ENCODE measurements at regions not wholly inside any gene's neighbourhood (a gene's known extent, or its start where the extent isn't known, plus 50 kb on each side); places are given as distances from the start of the nearest gene placed in this dataset.

DNA sequence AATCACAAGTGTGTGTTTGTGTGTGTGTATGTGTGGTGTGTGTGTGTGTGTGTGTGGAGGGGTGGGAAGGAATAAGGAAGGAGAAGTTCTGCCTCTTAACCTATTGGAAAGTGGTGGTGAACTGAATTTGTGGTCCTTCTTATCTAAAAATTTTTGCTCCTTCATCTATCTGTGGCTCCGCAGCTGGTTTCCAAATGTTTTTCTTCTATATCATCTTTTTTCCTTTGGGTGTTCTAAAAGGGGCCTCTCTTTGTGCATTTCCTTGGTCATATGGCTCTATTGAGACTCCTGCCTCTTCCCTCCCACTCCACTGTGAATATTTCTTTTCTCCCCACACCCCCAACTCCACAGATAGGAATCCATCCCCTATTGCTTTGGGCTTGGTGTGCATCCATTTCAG, 254.9 kb upstream of the CWC22 start:
- no peak overlapping the region for H3K27ac ChIP-seq (ENCODE audit: low read depth, low read length)
- no peaks in the 10 kb centered on the region for H3K36me3 ChIP-seq (ENCODE audit: low read length)
- H3K27me3 ChIP-seq (ENCODE audit: low read length), result no peaks in the 10 kb centered on the region
- H3K9ac ChIP-seq (ENCODE audit: low read length), result no peak overlapping the region
- no peak overlapping the region for H3K4me3 ChIP-seq (ENCODE audit: insufficient read depth, low read length, poor library complexity, severe bottlenecking)
- no peaks in the 10 kb centered on the region for H3F3A ChIP-seq (ENCODE audit: insufficient read depth)
- H3K9me3 ChIP-seq (ENCODE audit: insufficient read depth, low read length), result no peaks in the 10 kb centered on the region
- H2AFZ ChIP-seq (ENCODE audit: low read depth, low read length, severe bottlenecking), result no peak overlapping the region
- H3K4me2 ChIP-seq (ENCODE audit: low read depth, low read length, poor library complexity, severe bottlenecking), result no peak overlapping the region
- no peaks in the 10 kb centered on the region for H3K79me2 ChIP-seq (ENCODE audit: insufficient read depth, low read length)
- TF ChIP-seq, protein P1, sequence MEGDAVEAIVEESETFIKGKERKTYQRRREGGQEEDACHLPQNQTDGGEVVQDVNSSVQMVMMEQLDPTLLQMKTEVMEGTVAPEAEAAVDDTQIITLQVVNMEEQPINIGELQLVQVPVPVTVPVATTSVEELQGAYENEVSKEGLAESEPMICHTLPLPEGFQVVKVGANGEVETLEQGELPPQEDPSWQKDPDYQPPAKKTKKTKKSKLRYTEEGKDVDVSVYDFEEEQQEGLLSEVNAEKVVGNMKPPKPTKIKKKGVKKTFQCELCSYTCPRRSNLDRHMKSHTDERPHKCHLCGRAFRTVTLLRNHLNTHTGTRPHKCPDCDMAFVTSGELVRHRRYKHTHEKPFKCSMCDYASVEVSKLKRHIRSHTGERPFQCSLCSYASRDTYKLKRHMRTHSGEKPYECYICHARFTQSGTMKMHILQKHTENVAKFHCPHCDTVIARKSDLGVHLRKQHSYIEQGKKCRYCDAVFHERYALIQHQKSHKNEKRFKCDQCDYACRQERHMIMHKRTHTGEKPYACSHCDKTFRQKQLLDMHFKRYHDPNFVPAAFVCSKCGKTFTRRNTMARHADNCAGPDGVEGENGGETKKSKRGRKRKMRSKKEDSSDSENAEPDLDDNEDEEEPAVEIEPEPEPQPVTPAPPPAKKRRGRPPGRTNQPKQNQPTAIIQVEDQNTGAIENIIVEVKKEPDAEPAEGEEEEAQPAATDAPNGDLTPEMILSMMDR (IDR thresholded peaks at IDR 0.05; ENCODE audit: insufficient read depth, low read length, poor library complexity, severe bottlenecking), result no peak
- no peak for TF ChIP-seq EZH2phosphoT487 (conservative IDR thresholded peaks at IDR 0.05; ENCODE audit: low read length)
- H4K20me1 ChIP-seq (ENCODE audit: low read depth, low read length), result no peaks in the 10 kb centered on the region
- H3K9me2 ChIP-seq (replicated peaks; ENCODE audit: insufficient read depth, low read length), result no peaks in the 10 kb centered on the region

DNA sequence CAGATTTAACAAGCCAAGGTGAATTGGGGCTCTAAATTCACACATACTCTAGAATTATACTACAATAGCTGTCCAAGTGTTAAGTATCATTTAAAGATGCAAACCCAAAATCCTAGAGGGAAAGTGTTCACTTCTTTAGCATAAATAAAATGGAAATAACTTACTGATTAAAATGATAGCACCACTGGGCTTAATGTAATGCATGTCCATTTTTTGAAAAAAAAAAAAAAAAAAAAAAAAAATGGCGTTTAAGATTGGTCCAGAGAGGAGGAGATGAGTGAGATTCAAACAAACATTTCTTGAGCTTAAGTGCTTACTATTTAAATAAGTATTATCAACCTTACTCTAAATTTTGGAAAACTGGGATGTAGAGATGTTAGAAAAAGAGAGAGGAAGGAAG, 251.5 kb upstream of the CWC22 start:
- H3K9ac ChIP-seq (ENCODE audit: low read length), result no peak overlapping the region
- no peak overlapping the region for H3K27ac ChIP-seq (ENCODE audit: low read depth, low read length)
- H3K4me2 ChIP-seq (ENCODE audit: low read depth, low read length, poor library complexity, severe bottlenecking), result no peak overlapping the region
- H2AFZ ChIP-seq (ENCODE audit: low read depth, low read length, severe bottlenecking), result no peak overlapping the region
- H3K36me3 ChIP-seq (ENCODE audit: low read length), result no peaks in the 10 kb centered on the region
- H3K9me3 ChIP-seq (ENCODE audit: insufficient read depth, low read length), result no peaks in the 10 kb centered on the region
- no peaks in the 10 kb centered on the region for H3F3A ChIP-seq (ENCODE audit: insufficient read depth)
- H3K27me3 ChIP-seq (ENCODE audit: low read length), result no peaks in the 10 kb centered on the region
- H3K9me2 ChIP-seq (replicated peaks; ENCODE audit: insufficient read depth, low read length), result no peaks in the 10 kb centered on the region
- no peak for TF ChIP-seq EZH2phosphoT487 (conservative IDR thresholded peaks at IDR 0.05; ENCODE audit: low read length)
- TF ChIP-seq, protein P1 (IDR thresholded peaks at IDR 0.05; ENCODE audit: insufficient read depth, low read length, poor library complexity, severe bottlenecking), result no peak
- H3K4me3 ChIP-seq (ENCODE audit: insufficient read depth, low read length, poor library complexity, severe bottlenecking), result no peak overlapping the region
- no peaks in the 10 kb centered on the region for H3K79me2 ChIP-seq (ENCODE audit: insufficient read depth, low read length)
- no peaks in the 10 kb centered on the region for H4K20me1 ChIP-seq (ENCODE audit: low read depth, low read length)

DNA sequence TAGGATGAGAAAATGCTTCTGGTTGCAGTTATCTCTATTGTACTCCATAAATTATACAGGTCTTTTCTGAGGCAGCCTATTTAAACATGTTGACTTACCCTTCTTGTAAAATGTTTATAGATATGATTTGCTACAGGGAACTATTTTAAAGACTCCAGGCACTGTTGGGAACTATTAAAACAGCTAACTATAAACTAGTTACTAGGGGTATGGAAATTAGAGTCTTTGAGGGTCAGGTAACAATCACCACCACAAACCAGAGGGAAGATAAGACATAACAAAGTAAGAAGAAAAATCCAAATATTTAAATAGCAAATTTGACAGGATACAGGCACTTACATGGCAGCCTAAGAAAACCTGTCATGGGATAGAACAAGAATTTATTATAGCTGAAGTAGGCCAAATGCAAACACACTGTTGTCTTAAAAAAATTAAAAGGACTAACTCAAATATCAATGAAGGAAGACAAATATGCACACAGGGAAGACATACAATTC, 251.0 kb upstream of the CWC22 start:
- Histone ChIP-seq H3K4me3 (ENCODE audit: insufficient read depth, low read length, poor library complexity, severe bottlenecking) (no peak overlapping the region), H3K79me2 (ENCODE audit: insufficient read depth, low read length) (no peaks in the 10 kb centered on the region), H3K36me3 (ENCODE audit: low read length) (no peaks in the 10 kb centered on the region), H2AFZ (ENCODE audit: low read depth, low read length, severe bottlenecking) (no peak overlapping the region), H3K4me2 (ENCODE audit: low read depth, low read length, poor library complexity, severe bottlenecking) (no peak overlapping the region), H3K27me3 (ENCODE audit: low read length) (no peaks in the 10 kb centered on the region), H3K9me3 (ENCODE audit: insufficient read depth, low read length) (no peaks in the 10 kb centered on the region), H3K27ac (ENCODE audit: low read depth, low read length) (no peak overlapping the region), H4K20me1 (ENCODE audit: low read depth, low read length) (no peaks in the 10 kb centered on the region), H3K9ac (ENCODE audit: low read length) (no peak overlapping the region), H3K9me2 (replicated peaks; ENCODE audit: insufficient read depth, low read length) (no peaks in the 10 kb centered on the region), H3F3A (ENCODE audit: insufficient read depth) (no peaks in the 10 kb centered on the region)
- TF ChIP-seq, protein P1 (IDR thresholded peaks at IDR 0.05; ENCODE audit: insufficient read depth, low read length, poor library complexity, severe bottlenecking), result no peak
- no peak for TF ChIP-seq EZH2phosphoT487 (conservative IDR thresholded peaks at IDR 0.05; ENCODE audit: low read length)

Data from SU-DHL-6 (cell line).